GM06990 (cell line): ENCODE measurements at regions not wholly inside any gene's neighbourhood (a gene's known extent, or its start where the extent isn't known, plus 50 kb on each side); places are given as distances from the start of the nearest gene placed in this dataset.

Experiments used
- DNase-seq: peaks from one replicate; pipeline ENCODE4 v3.0.0-alpha.2; 2011; ENCODE audit not compliant: insufficient read length; ENCODE audit errors: extremely low read depth
- H3K27me3 ChIP-seq: replicated peaks from 2 replicates; pipeline ENCODE4 v1.6.0; 2011; ENCODE audit warnings: low read length; ENCODE audit not compliant: control insufficient read depth, insufficient read depth
- H3K36me3 ChIP-seq: 2 replicates; pipeline ENCODE4 v1.5.1; 2011; ENCODE audit warnings: low read length; ENCODE audit not compliant: control insufficient read depth, insufficient read depth
- H3K4me3 ChIP-seq: replicated peaks from 2 replicates; pipeline ENCODE4 v1.5.1; 2011; ENCODE audit warnings: low read depth, mild to moderate bottlenecking, control low read depth, low read length
- TF ChIP-seq, protein P1 (sequence below): IDR thresholded peaks from 2 replicates; pipeline ENCODE4 v1.5.1; 2011; ENCODE audit warnings: low read length, control low read depth, mild to moderate bottlenecking, inconsistent platforms; ENCODE audit not compliant: insufficient read depth, poor library complexity, severe bottlenecking

DNA sequence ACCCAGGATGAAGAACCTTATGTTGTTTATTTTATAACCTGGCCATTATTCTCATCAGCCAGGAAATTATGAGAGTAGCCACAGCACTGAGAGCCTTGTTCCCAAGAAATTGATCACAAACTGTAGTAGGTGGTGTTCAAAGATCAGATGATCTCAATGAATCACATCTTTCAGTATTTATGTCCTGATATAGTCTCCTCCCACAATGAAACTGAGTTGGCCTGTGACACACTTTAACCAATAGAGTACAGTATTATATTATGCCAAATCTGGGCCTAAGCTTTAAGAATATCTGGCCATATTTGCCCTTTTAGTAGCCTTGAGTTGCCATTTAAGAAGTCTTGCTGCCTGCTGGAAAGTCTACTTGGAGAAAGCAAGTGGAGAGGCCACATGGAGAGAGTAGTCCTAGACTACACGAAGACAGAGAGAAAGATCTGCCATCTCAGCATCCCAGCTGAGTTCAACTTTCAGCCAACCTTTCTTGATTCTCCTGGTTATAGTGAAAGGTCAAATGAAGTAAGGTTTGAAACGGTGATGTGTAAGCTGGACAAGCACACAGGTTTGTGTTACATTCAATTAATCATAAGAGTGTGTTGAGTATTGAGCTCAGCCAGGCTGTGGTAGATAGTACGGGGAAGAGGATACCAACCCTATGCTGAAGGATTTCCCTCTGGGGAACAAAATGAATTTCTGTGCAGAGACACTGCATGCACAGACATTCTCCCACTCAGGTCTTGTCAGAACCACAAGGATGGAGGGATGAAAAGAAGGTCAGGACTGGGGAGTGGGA, 561.8 kb downstream of the SOX6 start:
- Histone ChIP-seq H3K4me3 (no peak overlapping the region), H3K27me3 (no peaks in the 10 kb centered on the region), H3K36me3 (no peaks in the 10 kb centered on the region)
- no peak for DNase-seq
- TF ChIP-seq, protein P1, sequence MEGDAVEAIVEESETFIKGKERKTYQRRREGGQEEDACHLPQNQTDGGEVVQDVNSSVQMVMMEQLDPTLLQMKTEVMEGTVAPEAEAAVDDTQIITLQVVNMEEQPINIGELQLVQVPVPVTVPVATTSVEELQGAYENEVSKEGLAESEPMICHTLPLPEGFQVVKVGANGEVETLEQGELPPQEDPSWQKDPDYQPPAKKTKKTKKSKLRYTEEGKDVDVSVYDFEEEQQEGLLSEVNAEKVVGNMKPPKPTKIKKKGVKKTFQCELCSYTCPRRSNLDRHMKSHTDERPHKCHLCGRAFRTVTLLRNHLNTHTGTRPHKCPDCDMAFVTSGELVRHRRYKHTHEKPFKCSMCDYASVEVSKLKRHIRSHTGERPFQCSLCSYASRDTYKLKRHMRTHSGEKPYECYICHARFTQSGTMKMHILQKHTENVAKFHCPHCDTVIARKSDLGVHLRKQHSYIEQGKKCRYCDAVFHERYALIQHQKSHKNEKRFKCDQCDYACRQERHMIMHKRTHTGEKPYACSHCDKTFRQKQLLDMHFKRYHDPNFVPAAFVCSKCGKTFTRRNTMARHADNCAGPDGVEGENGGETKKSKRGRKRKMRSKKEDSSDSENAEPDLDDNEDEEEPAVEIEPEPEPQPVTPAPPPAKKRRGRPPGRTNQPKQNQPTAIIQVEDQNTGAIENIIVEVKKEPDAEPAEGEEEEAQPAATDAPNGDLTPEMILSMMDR: no peak

DNA sequence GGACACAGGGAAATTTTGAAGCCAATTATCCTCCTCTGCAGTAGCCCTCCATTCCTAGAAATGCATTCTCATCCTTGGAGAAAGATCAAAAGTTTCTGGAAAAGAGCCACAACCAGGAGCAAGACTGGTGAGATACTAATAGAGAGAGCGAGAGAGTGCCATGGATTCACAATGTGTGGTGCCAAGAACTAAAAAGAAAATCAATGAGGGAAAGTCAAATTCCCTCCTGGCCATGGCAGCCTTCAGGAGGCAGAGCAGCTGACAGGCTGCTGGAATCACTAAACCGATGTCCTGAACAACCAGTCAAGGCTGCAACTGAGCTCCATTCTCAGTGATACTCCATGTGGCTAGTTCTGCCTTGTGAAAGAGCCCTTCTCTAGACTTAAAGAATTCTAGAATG, 561.0 kb downstream of the SOX6 start:
- DNase-seq: no peak
- H3K4me3 ChIP-seq: no peak overlapping the region
- H3K27me3 ChIP-seq: no peaks in the 10 kb centered on the region
- no peaks in the 10 kb centered on the region for H3K36me3 ChIP-seq
- TF ChIP-seq, protein P1: no peak

DNA sequence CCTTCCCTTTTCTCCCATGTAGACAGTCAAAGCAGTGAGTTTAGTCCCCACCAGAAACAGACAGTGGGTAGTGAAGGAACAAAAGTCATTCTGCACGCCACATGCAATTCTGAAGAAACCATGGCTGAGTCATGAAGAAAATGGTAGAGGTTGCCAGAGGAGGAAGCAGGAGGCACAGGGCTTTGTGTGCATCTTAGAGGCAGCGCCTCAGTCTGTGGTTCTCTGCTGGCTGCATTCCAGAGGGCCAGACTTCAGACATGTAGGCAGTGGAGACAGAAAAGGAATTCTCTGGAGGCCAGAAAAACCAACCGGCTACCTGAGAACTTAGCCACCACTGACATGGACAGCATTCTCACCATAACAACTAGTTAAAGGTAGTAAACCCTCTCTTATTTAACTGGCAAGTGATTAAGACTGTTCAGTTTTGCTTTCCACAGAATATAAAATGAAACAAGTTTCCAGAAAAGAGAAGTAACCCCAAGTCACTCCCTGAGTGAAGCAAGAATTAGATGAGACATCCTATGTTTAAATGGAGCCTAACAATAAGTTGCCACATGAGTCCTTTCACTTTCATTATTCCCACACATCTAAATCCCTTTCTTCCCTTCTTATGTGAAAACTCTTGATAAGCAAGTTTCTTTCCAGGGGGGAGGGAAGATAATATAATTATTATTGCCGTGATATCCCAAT, 556.1 kb downstream of the SOX6 start:
- no peaks in the 10 kb centered on the region for H3K27me3 ChIP-seq
- no peaks in the 10 kb centered on the region for H3K36me3 ChIP-seq
- no peak for DNase-seq
- TF ChIP-seq, protein P1: no peak
- no peak overlapping the region for H3K4me3 ChIP-seq

DNA sequence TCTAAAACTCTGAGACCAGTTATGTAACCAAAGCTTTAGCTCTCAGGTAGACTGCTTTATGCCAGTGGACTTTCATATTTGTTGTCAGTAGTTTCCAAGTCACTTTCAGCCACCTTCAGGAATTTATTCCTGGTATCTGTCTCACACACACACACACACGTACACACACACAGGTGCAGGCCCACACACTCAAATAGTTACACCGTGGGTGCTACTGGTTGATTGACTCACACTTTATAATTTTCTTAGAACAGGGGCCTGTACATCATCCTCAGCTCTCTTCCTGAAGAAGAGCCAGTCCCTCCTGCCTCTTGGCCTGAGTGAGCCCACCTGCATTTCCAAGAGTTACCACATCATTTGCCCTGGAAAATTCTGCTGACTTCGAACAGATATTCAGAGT, 555.2 kb downstream of the SOX6 start:
- H3K27me3 ChIP-seq: no peaks in the 10 kb centered on the region
- DNase-seq: no peak
- H3K4me3 ChIP-seq: no peak overlapping the region
- H3K36me3 ChIP-seq: no peaks in the 10 kb centered on the region
- TF ChIP-seq, protein P1: no peak

DNA sequence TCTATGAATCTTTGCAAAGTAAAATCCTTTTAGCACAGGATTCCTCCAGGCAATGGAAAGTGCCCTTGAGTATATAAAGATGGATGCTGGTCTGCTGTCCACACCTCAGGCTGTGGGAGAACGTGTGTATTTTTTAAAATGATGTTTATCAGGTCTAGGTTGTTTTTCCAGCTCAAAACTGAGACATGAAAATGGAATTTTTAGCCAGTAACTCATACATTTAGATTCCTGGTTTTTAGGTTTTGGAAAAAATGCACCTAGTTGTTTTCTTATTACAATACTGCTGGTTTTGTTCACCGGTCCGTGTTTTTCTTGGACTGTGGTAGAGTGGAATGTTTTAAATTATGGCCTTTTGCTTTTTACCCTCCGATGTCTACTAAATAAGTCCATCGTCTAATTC, 554.7 kb downstream of the SOX6 start:
- TF ChIP-seq, protein P1: no peak
- H3K36me3 ChIP-seq: no peaks in the 10 kb centered on the region
- no peaks in the 10 kb centered on the region for H3K27me3 ChIP-seq
- DNase-seq: no peak
- no peak overlapping the region for H3K4me3 ChIP-seq
